Parathyroid adenoma (tissue), 2 donors: ENCODE measurements at regions not wholly inside any gene's neighbourhood (a gene's known extent, or its start where the extent isn't known, plus 50 kb on each side); places are given as distances from the start of the nearest gene placed in this dataset.

Experiments used
- H2AFZ ChIP-seq: fragments of 300-600 bp; sonication (generic); one replicate; pipeline ENCODE4 v1.7.0; 2017; ENCODE audit warnings: antibody characterized with exemption, mild to moderate bottlenecking
- H3K27ac ChIP-seq: fragments of 300-600 bp; sonication (generic); one replicate; pipeline ENCODE4 v1.7.0; 2017
- H3K27me3 ChIP-seq: fragments of 300-600 bp; sonication (generic); one replicate; pipeline ENCODE4 v1.7.0; 2017; ENCODE audit warnings: low read length; ENCODE audit not compliant: control insufficient read depth, insufficient read depth
- H3K36me3 ChIP-seq: fragments of 300-600 bp; sonication (generic); one replicate; pipeline ENCODE4 v1.7.0; 2017; ENCODE audit warnings: low read length; ENCODE audit not compliant: control insufficient read depth, insufficient read depth
- H3K4me1 ChIP-seq: fragments of 300-600 bp; sonication (generic); one replicate; pipeline ENCODE4 v1.7.0; 2017; ENCODE audit warnings: control low read depth
- H3K4me2 ChIP-seq: fragments of 300-600 bp; sonication (generic); one replicate; pipeline ENCODE4 v1.7.0; 2017; ENCODE audit warnings: low read length
- H3K4me3 ChIP-seq: fragments of 300-600 bp; sonication (generic); one replicate; pipeline ENCODE4 v1.7.0; 2017; ENCODE audit warnings: low read depth, low read length
- H3K79me2 ChIP-seq: fragments of 300-600 bp; sonication (generic); one replicate; pipeline ENCODE4 v1.7.0; 2017; ENCODE audit warnings: control low read depth
- H3K9ac ChIP-seq: fragments of 300-600 bp; sonication (generic); one replicate; pipeline ENCODE4 v1.7.0; 2017; ENCODE audit warnings: mild to moderate bottlenecking
- H3K9me3 ChIP-seq: fragments of 300-600 bp; sonication (generic); one replicate; pipeline ENCODE4 v1.7.0; 2017; ENCODE audit warnings: low read length; ENCODE audit not compliant: control insufficient read depth
- TF ChIP-seq, protein P1 (sequence below): fragments of 300-600 bp; sonication (generic); IDR thresholded peaks from one replicate; pipeline ENCODE4 v1.7.0; 2017; ENCODE audit warnings: antibody characterized with exemption, mild to moderate bottlenecking
- donor health status: primary hyperparathyroidism.

DNA sequence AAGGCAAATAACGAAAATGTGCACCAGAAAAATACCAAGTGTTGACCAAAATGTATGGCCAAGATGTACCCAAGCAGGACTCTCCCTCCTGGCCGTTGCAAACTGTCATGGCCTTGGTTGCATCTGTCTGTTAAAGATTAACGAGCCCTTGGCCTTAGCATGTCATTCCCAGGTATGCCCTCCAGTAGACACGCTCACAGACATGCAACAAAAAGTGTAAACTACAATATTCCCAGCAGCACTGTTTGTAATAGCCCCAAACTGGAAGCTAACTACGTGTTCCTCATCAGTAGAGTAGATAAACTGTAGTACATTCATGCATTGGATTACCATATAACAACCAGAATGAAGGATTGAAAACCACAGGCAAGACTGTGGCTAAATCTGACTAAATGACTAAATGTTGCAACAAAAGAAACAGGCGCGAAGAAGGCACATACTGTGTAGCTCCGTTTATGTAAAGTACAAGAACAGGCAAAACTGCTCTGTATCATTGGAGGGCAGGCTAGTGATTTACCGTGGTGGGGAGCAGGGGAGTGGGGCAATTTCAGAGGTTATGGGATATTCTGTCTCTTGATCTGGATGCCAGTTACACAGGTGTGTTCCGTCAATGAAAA, 232.8 kb upstream of the DIO3 start:
- no peak overlapping the region for H3K4me3 ChIP-seq
- no peak overlapping the region for H2AFZ ChIP-seq
- H3K36me3 ChIP-seq = no peaks in the 10 kb centered on the region
- H3K27me3 ChIP-seq = no peaks in the 10 kb centered on the region
- TF ChIP-seq, protein P1, sequence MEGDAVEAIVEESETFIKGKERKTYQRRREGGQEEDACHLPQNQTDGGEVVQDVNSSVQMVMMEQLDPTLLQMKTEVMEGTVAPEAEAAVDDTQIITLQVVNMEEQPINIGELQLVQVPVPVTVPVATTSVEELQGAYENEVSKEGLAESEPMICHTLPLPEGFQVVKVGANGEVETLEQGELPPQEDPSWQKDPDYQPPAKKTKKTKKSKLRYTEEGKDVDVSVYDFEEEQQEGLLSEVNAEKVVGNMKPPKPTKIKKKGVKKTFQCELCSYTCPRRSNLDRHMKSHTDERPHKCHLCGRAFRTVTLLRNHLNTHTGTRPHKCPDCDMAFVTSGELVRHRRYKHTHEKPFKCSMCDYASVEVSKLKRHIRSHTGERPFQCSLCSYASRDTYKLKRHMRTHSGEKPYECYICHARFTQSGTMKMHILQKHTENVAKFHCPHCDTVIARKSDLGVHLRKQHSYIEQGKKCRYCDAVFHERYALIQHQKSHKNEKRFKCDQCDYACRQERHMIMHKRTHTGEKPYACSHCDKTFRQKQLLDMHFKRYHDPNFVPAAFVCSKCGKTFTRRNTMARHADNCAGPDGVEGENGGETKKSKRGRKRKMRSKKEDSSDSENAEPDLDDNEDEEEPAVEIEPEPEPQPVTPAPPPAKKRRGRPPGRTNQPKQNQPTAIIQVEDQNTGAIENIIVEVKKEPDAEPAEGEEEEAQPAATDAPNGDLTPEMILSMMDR = no peak
- no peaks in the 10 kb centered on the region for H3K4me1 ChIP-seq
- H3K9me3 ChIP-seq = no peaks in the 10 kb centered on the region
- H3K9ac ChIP-seq = no peak overlapping the region
- H3K4me2 ChIP-seq = no peak overlapping the region
- H3K27ac ChIP-seq = no peak overlapping the region
- H3K79me2 ChIP-seq = no peaks in the 10 kb centered on the region

GRCh38 chr14:101330416-101331140, 230.7 kb upstream of the DIO3 start:
- Histone ChIP-seq H3K4me2 (no peak overlapping the region), H3K9me3 (no peaks in the 10 kb centered on the region), H3K79me2 (no peaks in the 10 kb centered on the region), H3K27ac (no peak overlapping the region), H3K36me3 (no peaks in the 10 kb centered on the region), H3K9ac (no peak overlapping the region), H3K4me1 (no peaks in the 10 kb centered on the region), H3K4me3 (no peak overlapping the region), H3K27me3 (no peaks in the 10 kb centered on the region), H2AFZ (no peak overlapping the region)
- TF ChIP-seq, protein P1 = no peak

DNA sequence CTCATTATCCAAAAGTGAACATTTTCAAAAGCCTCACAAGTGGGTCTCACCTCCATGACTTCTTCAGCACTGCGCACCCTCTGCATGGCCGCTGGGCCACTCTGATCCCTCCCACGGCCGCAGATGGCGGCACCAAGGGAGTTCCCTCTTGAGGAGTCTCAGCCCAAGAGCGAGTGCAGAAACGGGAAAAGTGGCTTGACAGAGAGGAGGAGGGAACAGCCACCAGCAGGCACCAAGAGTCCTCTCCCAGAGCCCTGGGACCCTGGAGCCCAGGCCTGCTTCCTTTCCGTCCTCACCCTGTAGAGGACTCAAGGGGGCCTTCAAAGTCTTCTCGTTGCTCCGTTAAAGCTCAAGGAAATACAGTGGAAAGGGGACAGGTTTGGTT, 230.2 kb upstream of the DIO3 start:
- H3K4me3 ChIP-seq = no peak overlapping the region
- no peaks in the 10 kb centered on the region for H3K9me3 ChIP-seq
- TF ChIP-seq, protein P1 = no peak

GRCh38 chr14:101331661-101332169, 229.6 kb upstream of the DIO3 start:
- H2AFZ ChIP-seq = no peak overlapping the region
- no peak overlapping the region for H3K27ac ChIP-seq
- H3K4me3 ChIP-seq = no peak overlapping the region
- no peak overlapping the region for H3K4me2 ChIP-seq
- TF ChIP-seq, protein P1 = no peak
- no peaks in the 10 kb centered on the region for H3K36me3 ChIP-seq
- no peak overlapping the region for H3K9ac ChIP-seq
- no peaks in the 10 kb centered on the region for H3K79me2 ChIP-seq
- no peaks in the 10 kb centered on the region for H3K4me1 ChIP-seq
- H3K27me3 ChIP-seq = no peaks in the 10 kb centered on the region
- H3K9me3 ChIP-seq = no peaks in the 10 kb centered on the region

More for the DNA sequence above, 230.2 kb upstream of the DIO3 start:
- no peaks in the 10 kb centered on the region for H3K36me3 ChIP-seq
- H3K4me2 ChIP-seq = no peak overlapping the region
- H2AFZ ChIP-seq = no peak overlapping the region
- no peaks in the 10 kb centered on the region for H3K4me1 ChIP-seq
- H3K9ac ChIP-seq = no peak overlapping the region
- H3K27me3 ChIP-seq = no peaks in the 10 kb centered on the region
- no peak overlapping the region for H3K27ac ChIP-seq
- H3K79me2 ChIP-seq = no peaks in the 10 kb centered on the region
